ENCODE measurements at regions not wholly inside any gene's neighbourhood (a gene's known extent, or its start where the extent isn't known, plus 50 kb on each side); places are given as distances from the start of the nearest gene placed in this dataset.

DNA sequence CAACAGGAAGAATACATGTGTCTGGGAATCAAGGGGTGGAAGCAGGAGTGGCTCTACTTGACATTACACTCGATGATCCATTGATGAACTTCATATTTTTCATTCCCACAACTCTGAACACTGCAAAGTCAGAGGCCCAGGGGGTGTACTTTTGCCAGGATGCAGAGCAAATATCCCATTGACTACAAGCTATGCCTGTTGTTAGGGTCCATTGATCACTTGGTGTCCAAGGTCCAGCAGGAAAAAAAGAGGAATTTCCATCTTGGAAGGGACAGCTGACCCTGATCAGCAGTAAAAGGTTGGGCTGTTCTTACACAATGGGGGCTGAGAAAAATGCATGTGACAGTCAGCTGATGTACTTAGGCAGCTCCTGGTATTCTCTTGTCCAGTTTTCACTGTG lies 118.5 kb upstream of the MAP1B start:
- no peak for TF ChIP-seq POLR2A (IDR thresholded peaks at IDR 0.05)
- TF ChIP-seq CTCF (IDR thresholded peaks at IDR 0.05 in 8 of 11, conservative IDR thresholded peaks at IDR 0.05 in 3 of 11), result no peak
- TF ChIP-seq POLR2AphosphoS5 (IDR thresholded peaks at IDR 0.05), result no peak

Measured in spleen (tissue), 7 donors.